ENCODE measurements at regions not wholly inside any gene's neighbourhood (a gene's known extent, or its start where the extent isn't known, plus 50 kb on each side); places are given as distances from the start of the nearest gene placed in this dataset.

DNA sequence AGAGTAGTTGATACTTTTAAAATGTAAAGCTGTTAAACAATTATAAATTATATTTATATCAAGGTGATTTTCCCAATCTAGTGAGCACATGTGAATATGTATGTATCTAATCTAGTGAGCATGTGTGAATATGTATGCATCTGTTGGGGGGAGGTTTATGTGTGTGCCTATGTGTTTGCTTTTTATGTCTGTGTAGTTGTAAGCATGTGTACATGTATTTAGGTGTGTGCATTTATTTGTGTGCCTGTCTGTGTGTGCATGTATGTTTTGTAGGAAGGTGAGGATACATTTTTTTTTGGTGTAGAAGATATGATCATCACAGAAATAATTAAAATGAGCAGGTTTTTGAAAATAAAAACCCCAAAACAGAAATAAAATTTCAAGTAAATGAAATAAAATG, 318.9 kb upstream of the CHRM3 start:
- TF ChIP-seq EZH2 (IDR thresholded peaks at IDR 0.05; ENCODE audit: borderline replicate concordance, insufficient read depth, low read length, poor library complexity, severe bottlenecking): no peak
- TF ChIP-seq, protein P1, sequence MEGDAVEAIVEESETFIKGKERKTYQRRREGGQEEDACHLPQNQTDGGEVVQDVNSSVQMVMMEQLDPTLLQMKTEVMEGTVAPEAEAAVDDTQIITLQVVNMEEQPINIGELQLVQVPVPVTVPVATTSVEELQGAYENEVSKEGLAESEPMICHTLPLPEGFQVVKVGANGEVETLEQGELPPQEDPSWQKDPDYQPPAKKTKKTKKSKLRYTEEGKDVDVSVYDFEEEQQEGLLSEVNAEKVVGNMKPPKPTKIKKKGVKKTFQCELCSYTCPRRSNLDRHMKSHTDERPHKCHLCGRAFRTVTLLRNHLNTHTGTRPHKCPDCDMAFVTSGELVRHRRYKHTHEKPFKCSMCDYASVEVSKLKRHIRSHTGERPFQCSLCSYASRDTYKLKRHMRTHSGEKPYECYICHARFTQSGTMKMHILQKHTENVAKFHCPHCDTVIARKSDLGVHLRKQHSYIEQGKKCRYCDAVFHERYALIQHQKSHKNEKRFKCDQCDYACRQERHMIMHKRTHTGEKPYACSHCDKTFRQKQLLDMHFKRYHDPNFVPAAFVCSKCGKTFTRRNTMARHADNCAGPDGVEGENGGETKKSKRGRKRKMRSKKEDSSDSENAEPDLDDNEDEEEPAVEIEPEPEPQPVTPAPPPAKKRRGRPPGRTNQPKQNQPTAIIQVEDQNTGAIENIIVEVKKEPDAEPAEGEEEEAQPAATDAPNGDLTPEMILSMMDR (IDR thresholded peaks at IDR 0.05; ENCODE audit: poor library complexity, severe bottlenecking): no peak
- TF ChIP-seq SMC3 (conservative IDR thresholded peaks at IDR 0.05; ENCODE audit: poor library complexity): no peak
- no peak for TF ChIP-seq TAF1 (IDR thresholded peaks at IDR 0.05; ENCODE audit: low read depth)
- TF ChIP-seq MXI1 (conservative IDR thresholded peaks at IDR 0.05; ENCODE audit: poor library complexity, severe bottlenecking): no peak
- TF ChIP-seq RAD21 (conservative IDR thresholded peaks at IDR 0.05): no peak
- no peak for TF ChIP-seq REST (IDR thresholded peaks at IDR 0.05; ENCODE audit: borderline replicate concordance)
- no peak for TF ChIP-seq EP300 (conservative IDR thresholded peaks at IDR 0.05; ENCODE audit: poor library complexity, severe bottlenecking)
- no peak for TF ChIP-seq POLR2AphosphoS5 (IDR thresholded peaks at IDR 0.05)

GRCh38 chr1:239067058-239067457, 319.3 kb upstream of the CHRM3 start:
- no peak overlapping the region for H2AFZ ChIP-seq (ENCODE audit: low read depth, low read length)
- no peaks in the 10 kb centered on the region for H3K79me2 ChIP-seq (replicated peaks; ENCODE audit: insufficient read depth, low read length)
- H3K9me3 ChIP-seq (ENCODE audit: low read length): no peaks in the 10 kb centered on the region
- H4K20me1 ChIP-seq (ENCODE audit: insufficient read depth): no peaks in the 10 kb centered on the region
- no peak overlapping the region for H3K4me2 ChIP-seq (ENCODE audit: low read length)
- H3K27me3 ChIP-seq (ENCODE audit: insufficient read depth, low read depth, low read length): no peaks in the 10 kb centered on the region
- TF ChIP-seq EP300 (conservative IDR thresholded peaks at IDR 0.05; ENCODE audit: poor library complexity, severe bottlenecking): no peak
- TF ChIP-seq POLR2AphosphoS5 (IDR thresholded peaks at IDR 0.05): no peak
- no peak for TF ChIP-seq SMC3 (conservative IDR thresholded peaks at IDR 0.05; ENCODE audit: poor library complexity)
- no peak for TF ChIP-seq MXI1 (conservative IDR thresholded peaks at IDR 0.05; ENCODE audit: poor library complexity, severe bottlenecking)
- no peak for TF ChIP-seq REST (IDR thresholded peaks at IDR 0.05; ENCODE audit: borderline replicate concordance)
- no peak for TF ChIP-seq EZH2 (IDR thresholded peaks at IDR 0.05; ENCODE audit: borderline replicate concordance, insufficient read depth, low read length, poor library complexity, severe bottlenecking)
- no peak for TF ChIP-seq TAF1 (IDR thresholded peaks at IDR 0.05; ENCODE audit: low read depth)
- TF ChIP-seq RAD21 (conservative IDR thresholded peaks at IDR 0.05): no peak
- TF ChIP-seq, protein P1 (IDR thresholded peaks at IDR 0.05; ENCODE audit: poor library complexity, severe bottlenecking): no peak
- H3K4me3 ChIP-seq (ENCODE audit: low read length): no peak overlapping the region
- H3K27ac ChIP-seq (ENCODE audit: low read length): no peak overlapping the region
- H3K9ac ChIP-seq (ENCODE audit: low read length): no peak overlapping the region
- H3F3A ChIP-seq (ENCODE audit: insufficient read depth, low read length, poor library complexity, severe bottlenecking): no peaks in the 10 kb centered on the region
- no peaks in the 10 kb centered on the region for H3K9me2 ChIP-seq (ENCODE audit: insufficient read depth, low read length)
- no peaks in the 10 kb centered on the region for H3K36me3 ChIP-seq (ENCODE audit: insufficient read depth, low read length)

More for the DNA sequence above, 318.9 kb upstream of the CHRM3 start:
- Histone ChIP-seq H2AFZ (ENCODE audit: low read depth, low read length) (no peak overlapping the region), H3K27me3 (ENCODE audit: insufficient read depth, low read depth, low read length) (no peaks in the 10 kb centered on the region), H3K27ac (ENCODE audit: low read length) (no peak overlapping the region), H3K9ac (ENCODE audit: low read length) (no peak overlapping the region), H3K9me2 (ENCODE audit: insufficient read depth, low read length) (no peaks in the 10 kb centered on the region), H3K79me2 (replicated peaks; ENCODE audit: insufficient read depth, low read length) (no peaks in the 10 kb centered on the region), H3K36me3 (ENCODE audit: insufficient read depth, low read length) (no peaks in the 10 kb centered on the region), H3K4me2 (ENCODE audit: low read length) (no peak overlapping the region), H3K9me3 (ENCODE audit: low read length) (no peaks in the 10 kb centered on the region), H3K4me3 (ENCODE audit: low read length) (no peak overlapping the region), H4K20me1 (ENCODE audit: insufficient read depth) (no peaks in the 10 kb centered on the region), H3F3A (ENCODE audit: insufficient read depth, low read length, poor library complexity, severe bottlenecking) (no peaks in the 10 kb centered on the region)

Measured in neural cell (in vitro differentiated cells).